H9 (cell line): ENCODE measurements at regions not wholly inside any gene's neighbourhood (a gene's known extent, or its start where the extent isn't known, plus 50 kb on each side); places are given as distances from the start of the nearest gene placed in this dataset.

Experiments used
- DNase-seq: peaks from one replicate; pipeline ENCODE4 v3.0.0-alpha.2; 2017
- H2AFZ ChIP-seq: one replicate; pipeline ENCODE4 v1.6.1; 2013; ENCODE audit warnings: mild to moderate bottlenecking, low read length, control low read depth, moderate library complexity
- H2AK5ac ChIP-seq: 2 replicates; pipeline ENCODE4 v1.6.1; 2013; ENCODE audit warnings: low read length, control low read depth, mixed read lengths; ENCODE audit not compliant: insufficient read length
- H2BK120ac ChIP-seq: one replicate; pipeline ENCODE4 v1.6.1; 2013; ENCODE audit warnings: low read depth, mild to moderate bottlenecking, low read length, control low read depth, inconsistent platforms; ENCODE audit not compliant: poor library complexity, severe bottlenecking
- H2BK12ac ChIP-seq: 2 replicates; pipeline ENCODE4 v1.6.1; 2013; ENCODE audit warnings: low read length, control low read depth, mixed read lengths, low read depth; ENCODE audit not compliant: insufficient read length
- H2BK15ac ChIP-seq: 2 replicates; pipeline ENCODE4 v1.6.1; 2013; ENCODE audit warnings: low read depth, low read length, control low read depth
- H2BK20ac ChIP-seq: one replicate; pipeline ENCODE4 v1.6.1; 2013; ENCODE audit warnings: low read depth, mild to moderate bottlenecking, low read length, control low read depth, inconsistent platforms; ENCODE audit not compliant: poor library complexity, severe bottlenecking
- H2BK5ac ChIP-seq: 2 replicates; pipeline ENCODE4 v1.6.1; 2013; ENCODE audit warnings: low read length, control low read depth, mixed read lengths; ENCODE audit not compliant: insufficient read length
- H3K14ac ChIP-seq: 2 replicates; pipeline ENCODE4 v1.6.1; 2013; ENCODE audit warnings: low read length, control low read depth; ENCODE audit not compliant: insufficient read depth
- H3K18ac ChIP-seq: 2 replicates; pipeline ENCODE4 v1.6.1; 2013; ENCODE audit warnings: low read depth, mild to moderate bottlenecking, mixed read lengths, low read length, control low read depth; ENCODE audit not compliant: insufficient read length
- H3K23ac ChIP-seq: 2 replicates; pipeline ENCODE4 v1.6.1; 2013; ENCODE audit warnings: low read length, control low read depth, mixed read lengths, low read depth; ENCODE audit not compliant: insufficient read length
- H3K23me2 ChIP-seq: 2 replicates; pipeline ENCODE4 v1.6.1; 2013; ENCODE audit warnings: low read depth, mild to moderate bottlenecking, mixed read lengths, low read length, control low read depth; ENCODE audit not compliant: insufficient read length, poor library complexity, severe bottlenecking
- H3K27ac ChIP-seq: 2 replicates; pipeline ENCODE4 v1.5.1; 2013; ENCODE audit warnings: low read length, control low read depth, mixed read lengths, low read depth; ENCODE audit not compliant: insufficient read length
- H3K27me3 ChIP-seq: 2 replicates; pipeline ENCODE4 v1.6.1; 2013; ENCODE audit warnings: low read length, control low read depth, inconsistent platforms; ENCODE audit not compliant: insufficient read depth
- H3K4ac ChIP-seq: 2 replicates; pipeline ENCODE4 v1.6.1; 2013; ENCODE audit warnings: low read depth, mild to moderate bottlenecking, control low read depth, inconsistent platforms, low read length, moderate library complexity
- H3K4me1 ChIP-seq: 2 replicates; pipeline ENCODE4 v1.6.1; 2013; ENCODE audit warnings: low read length, control low read depth, inconsistent platforms; ENCODE audit not compliant: insufficient read depth
- H3K4me2 ChIP-seq: 2 replicates; pipeline ENCODE4 v1.6.1; 2013; ENCODE audit warnings: low read length, control low read depth, mixed read lengths; ENCODE audit not compliant: insufficient read length, insufficient read depth
- H3K56ac ChIP-seq: 2 replicates; pipeline ENCODE4 v1.6.1; 2013; ENCODE audit warnings: low read depth, mild to moderate bottlenecking, mixed read lengths, low read length, control low read depth; ENCODE audit not compliant: insufficient read length
- H3K79me1 ChIP-seq: 2 replicates; pipeline ENCODE4 v1.6.1; 2013; ENCODE audit warnings: low read depth, mild to moderate bottlenecking, moderate library complexity, low read length, control low read depth, inconsistent platforms; ENCODE audit not compliant: insufficient read depth, poor library complexity, severe bottlenecking
- H3K79me2 ChIP-seq: 2 replicates; pipeline ENCODE4 v1.6.1; 2013; ENCODE audit warnings: low read length, control low read depth, inconsistent platforms; ENCODE audit not compliant: insufficient read depth
- H3K9ac ChIP-seq: 2 replicates; pipeline ENCODE4 v1.6.1; 2013; ENCODE audit warnings: low read length, control low read depth, mixed read lengths; ENCODE audit not compliant: insufficient read length; ENCODE audit errors: extremely low read depth
- H3K9me3 ChIP-seq: one replicate; pipeline ENCODE4 v1.6.1; 2013; ENCODE audit warnings: low read depth, low read length, inconsistent platforms; ENCODE audit not compliant: control insufficient read depth
- H3T11ph ChIP-seq: one replicate; pipeline ENCODE4 v1.6.1; 2013; ENCODE audit warnings: mild to moderate bottlenecking, low read length, control low read depth, inconsistent platforms
- H4K20me1 ChIP-seq: one replicate; pipeline ENCODE4 v1.6.1; 2013; ENCODE audit not compliant: control insufficient read depth, insufficient read length, insufficient read depth
- H4K5ac ChIP-seq: 2 replicates; pipeline ENCODE4 v1.6.1; 2013; ENCODE audit warnings: low read depth, mild to moderate bottlenecking, mixed read lengths, low read length, control low read depth; ENCODE audit not compliant: insufficient read length
- H4K8ac ChIP-seq: replicated peaks from 2 replicates; pipeline ENCODE4 v1.6.1; 2013; ENCODE audit warnings: low read length, control low read depth, mixed read lengths, low read depth; ENCODE audit not compliant: insufficient read length
- H4K91ac ChIP-seq: 2 replicates; pipeline ENCODE4 v1.6.1; 2013; ENCODE audit warnings: low read depth, mild to moderate bottlenecking, moderate library complexity, mixed read lengths, low read length, control low read depth; ENCODE audit not compliant: insufficient read length
- H3K27ac Mint-ChIP-seq, 3 experiments: 2 replicates in 2 of 3; 3 replicates in 1 of 3; pipeline ENCODE4 v1.8.0; 2020 to 2021; ENCODE audit warnings: mixed read lengths in 3 of 3, mild to moderate bottlenecking in 1 of 3, moderate library complexity in 1 of 3
- H3K27me3 Mint-ChIP-seq: 2 replicates; pipeline ENCODE4 v1.8.0; 2021; ENCODE audit warnings: low read depth, mild to moderate bottlenecking, moderate library complexity, mixed read lengths
- H3K36me3 Mint-ChIP-seq, 3 experiments: 2 replicates in 2 of 3; 3 replicates in 1 of 3; pipeline ENCODE4 v1.8.0; 2020 to 2021; ENCODE audit warnings: low read depth in 3 of 3, mixed read lengths in 3 of 3; ENCODE audit not compliant: insufficient read depth in 1 of 3
- H3K4me1 Mint-ChIP-seq, 2 experiments: 2 replicates each; pipeline ENCODE4 v1.8.0; 2020; ENCODE audit warnings: mixed read lengths in 2 of 2
- H3K4me3 Mint-ChIP-seq, 2 experiments: 2 replicates in 1 of 2; 3 replicates in 1 of 2; pipeline ENCODE4 v1.8.0; 2020 to 2021; ENCODE audit warnings: mild to moderate bottlenecking in 2 of 2, mixed read lengths in 2 of 2, moderate library complexity in 1 of 2
- H3K9me3 Mint-ChIP-seq, 2 experiments: 2 replicates in 1 of 2; 3 replicates in 1 of 2; pipeline ENCODE4 v1.8.0; 2020; ENCODE audit warnings: mild to moderate bottlenecking in 2 of 2, mixed read lengths in 2 of 2, moderate library complexity in 1 of 2
- CTCF ChIP-seq: fragments of 200-600 bp; sonication (generic); conservative IDR thresholded peaks from 3 replicates; pipeline ENCODE4 v1.8.0; 2021; ENCODE audit warnings: antibody characterized with exemption, mild to moderate bottlenecking
- WGBS: extraction: QIAGEN DNeasy Blood & Tissue Kit; methylation state at CpG from one replicate; pipeline ENCODE4 v1.1.7; 2013; ENCODE audit warnings: missing lambda C conversion rate, low lambda C conversion rate, mixed read lengths; ENCODE audit not compliant: insufficient read length; ENCODE audit errors: extremely low coverage; 5-methylcytosine and 5-hydroxymethylcytosine counted together

GRCh38 chr2:15023221-15023620, 390.7 kb downstream of the LRATD1 start:
- no CpG with 5 or more reads among the region's 1 CpG for WGBS
- Histone ChIP-seq H3K14ac (no peak overlapping the region), H3K23me2 (no peaks in the 10 kb centered on the region), H4K91ac (no peak overlapping the region), H4K8ac (no peak overlapping the region), H3K27me3 (no peaks in the 10 kb centered on the region), H2BK15ac (no peak overlapping the region), H4K5ac (no peak overlapping the region), H3K56ac (no peak overlapping the region), H2AFZ (no peak overlapping the region), H2BK5ac (no peak overlapping the region), H2BK120ac (no peak overlapping the region), H3T11ph (no peak overlapping the region), H3K18ac (no peak overlapping the region), H3K4ac (no peak overlapping the region), H3K79me2 (no peaks in the 10 kb centered on the region), H3K79me1 (no peaks in the 10 kb centered on the region), H3K4me1 (no peaks in the 10 kb centered on the region), H2BK12ac (no peak overlapping the region), H3K9me3 (no peaks in the 10 kb centered on the region), H3K4me2 (no peak overlapping the region), H2AK5ac (no peak overlapping the region), H3K27ac (no peak overlapping the region), H3K9ac (no peak overlapping the region), H2BK20ac (no peak overlapping the region), H4K20me1 (no peaks in the 10 kb centered on the region), H3K23ac (no peak overlapping the region)
- DNase-seq = no peak
- no peak for TF ChIP-seq CTCF
- Mint-ChIP-seq H3K27ac (no peak overlapping the region), H3K4me3 (no peak overlapping the region), H3K4me1 (peaks cover 5 to 6% of the 10 kb centered on the region in 2 experiments), H3K27me3 (no peaks in the 10 kb centered on the region), H3K9me3 (no peaks in the 10 kb centered on the region; a peak in 1 of 5 replicates), H3K36me3 (no peaks in the 10 kb centered on the region)
